ENCODE measurements at regions not wholly inside any gene's neighbourhood (a gene's known extent, or its start where the extent isn't known, plus 50 kb on each side); places are given as distances from the start of the nearest gene placed in this dataset.

GRCh38 chr10:4385231-4385870 is 440.7 kb upstream of the AKR1E2 start:
- DNase-seq (ENCODE audit: low read depth): no peak

- no peak for DNase-seq (ENCODE audit: low read depth)
Observed at GRCh38 chr10:4384245-4384644, 441.8 kb upstream of the AKR1E2 start.

GRCh38 chr10:4383651-4384098 is 442.3 kb upstream of the AKR1E2 start:
- DNase-seq (ENCODE audit: low read depth): no peak

GRCh38 chr10:4382811-4383210 is 443.2 kb upstream of the AKR1E2 start:
- no peak for DNase-seq (ENCODE audit: low read depth)

GRCh38 chr10:4373612-4374011 is 452.4 kb upstream of the AKR1E2 start:
- no peak for DNase-seq (ENCODE audit: low read depth)

- no peak for DNase-seq (ENCODE audit: low read depth)
Observed at GRCh38 chr10:4373098-4373497, 452.9 kb upstream of the AKR1E2 start.

GRCh38 chr10:4372601-4373000 is 453.4 kb upstream of the AKR1E2 start:
- DNase-seq (ENCODE audit: low read depth): no peak

GRCh38 chr10:4371691-4372295 is 454.2 kb upstream of the AKR1E2 start:
- no peak for DNase-seq (ENCODE audit: low read depth)

- no peak for DNase-seq (ENCODE audit: low read depth)
Observed at GRCh38 chr10:4370376-4370775, 455.6 kb upstream of the AKR1E2 start.

- no peak for DNase-seq (ENCODE audit: low read depth)
Observed at GRCh38 chr10:4361581-4361980, 464.4 kb upstream of the AKR1E2 start.

GRCh38 chr10:4359003-4359402 is 467.0 kb upstream of the AKR1E2 start:
- no peak for DNase-seq (ENCODE audit: low read depth)

- DNase-seq (ENCODE audit: low read depth): no peak
Observed at GRCh38 chr10:4357911-4358310, 468.1 kb upstream of the AKR1E2 start.

- DNase-seq (ENCODE audit: low read depth): no peak
Observed at GRCh38 chr10:4355350-4355749, 470.7 kb upstream of the AKR1E2 start.

- no peak for DNase-seq (ENCODE audit: low read depth)
Observed at GRCh38 chr10:4354382-4354812, 471.6 kb upstream of the AKR1E2 start.

GRCh38 chr10:4353964-4354363 is 472.0 kb upstream of the AKR1E2 start:
- no peak for DNase-seq (ENCODE audit: low read depth)

GRCh38 chr10:4353059-4353655 is 472.9 kb upstream of the AKR1E2 start:
- DNase-seq (ENCODE audit: low read depth): no peak

GRCh38 chr10:4352414-4352961 is 473.5 kb upstream of the AKR1E2 start:
- no peak for DNase-seq (ENCODE audit: low read depth)

GRCh38 chr10:4351723-4352413 is 474.1 kb upstream of the AKR1E2 start:
- DNase-seq (ENCODE audit: low read depth): no peak

GRCh38 chr10:4347397-4347796 is 478.6 kb upstream of the AKR1E2 start:
- no peak for DNase-seq (ENCODE audit: low read depth)

- DNase-seq (ENCODE audit: low read depth): no peak
Observed at GRCh38 chr10:4345877-4346646, 479.9 kb upstream of the AKR1E2 start.

GRCh38 chr10:4344492-4344994 is 481.5 kb upstream of the AKR1E2 start:
- DNase-seq (ENCODE audit: low read depth): peak; percentile 50

- DNase-seq (ENCODE audit: low read depth): no peak
Observed at GRCh38 chr10:4343873-4344272, 482.1 kb upstream of the AKR1E2 start.

All from activated T-cell treated with anti-CD3 and anti-CD28 coated beads for 48 hours (primary cell).